PC-9 (cell line): ENCODE measurements at regions not wholly inside any gene's neighbourhood (a gene's known extent, or its start where the extent isn't known, plus 50 kb on each side); places are given as distances from the start of the nearest gene placed in this dataset.
"Not testable (repeated sequence)": the region's sequence is repeated elsewhere in the genome, so short reads cannot be mapped to it uniquely, and the experiment has no call there.

Experiments used
- EZH2 ChIP-seq: fragments of 200-600 bp; sonication (generic); IDR thresholded peaks from 2 replicates; pipeline ENCODE4 v1.8.0; 2017; ENCODE audit warnings: antibody characterized with exemption, low read depth
- TF ChIP-seq, protein P1 (sequence below): fragments of 200-600 bp; sonication (generic); conservative IDR thresholded peaks from 2 replicates; pipeline ENCODE4 v1.6.1; 2017; ENCODE audit warnings: mixed run types, antibody characterized with exemption, mild to moderate bottlenecking, moderate library complexity

GRCh38 chr4:59511809-59512208 is 1688.3 kb upstream of the ADGRL3 start:
- TF ChIP-seq EZH2 = not testable (repeated sequence)
- TF ChIP-seq, protein P1, sequence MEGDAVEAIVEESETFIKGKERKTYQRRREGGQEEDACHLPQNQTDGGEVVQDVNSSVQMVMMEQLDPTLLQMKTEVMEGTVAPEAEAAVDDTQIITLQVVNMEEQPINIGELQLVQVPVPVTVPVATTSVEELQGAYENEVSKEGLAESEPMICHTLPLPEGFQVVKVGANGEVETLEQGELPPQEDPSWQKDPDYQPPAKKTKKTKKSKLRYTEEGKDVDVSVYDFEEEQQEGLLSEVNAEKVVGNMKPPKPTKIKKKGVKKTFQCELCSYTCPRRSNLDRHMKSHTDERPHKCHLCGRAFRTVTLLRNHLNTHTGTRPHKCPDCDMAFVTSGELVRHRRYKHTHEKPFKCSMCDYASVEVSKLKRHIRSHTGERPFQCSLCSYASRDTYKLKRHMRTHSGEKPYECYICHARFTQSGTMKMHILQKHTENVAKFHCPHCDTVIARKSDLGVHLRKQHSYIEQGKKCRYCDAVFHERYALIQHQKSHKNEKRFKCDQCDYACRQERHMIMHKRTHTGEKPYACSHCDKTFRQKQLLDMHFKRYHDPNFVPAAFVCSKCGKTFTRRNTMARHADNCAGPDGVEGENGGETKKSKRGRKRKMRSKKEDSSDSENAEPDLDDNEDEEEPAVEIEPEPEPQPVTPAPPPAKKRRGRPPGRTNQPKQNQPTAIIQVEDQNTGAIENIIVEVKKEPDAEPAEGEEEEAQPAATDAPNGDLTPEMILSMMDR = not testable (repeated sequence)
